ENCODE measurements at regions not wholly inside any gene's neighbourhood (a gene's known extent, or its start where the extent isn't known, plus 50 kb on each side); places are given as distances from the start of the nearest gene placed in this dataset.
"Not testable (repeated sequence)": the region's sequence is repeated elsewhere in the genome, so short reads cannot be mapped to it uniquely, and the experiment has no call there.

- no peak for TF ChIP-seq CTCF (IDR thresholded peaks at IDR 0.05; ENCODE audit: insufficient read depth, low read depth, low read length, missing control alignments)
- H3K4me3 ChIP-seq (ENCODE audit: low read depth, low read length), result no peak overlapping the region
- DNase-seq (ENCODE audit: low read depth), result no peak
These were observed 446.9 kb downstream of the PCNX1 start for GRCh38 chr14:71354142-71354541.

GRCh38 chr14:71354801-71355200 is 447.5 kb downstream of the PCNX1 start:
- TF ChIP-seq CTCF (IDR thresholded peaks at IDR 0.05; ENCODE audit: insufficient read depth, low read depth, low read length, missing control alignments), result no peak
- DNase-seq (ENCODE audit: low read depth), result no peak

GRCh38 chr14:71355324-71356201 is 448.3 kb downstream of the PCNX1 start:
- peak; percentile 64 for DNase-seq (ENCODE audit: low read depth)
- TF ChIP-seq CTCF (IDR thresholded peaks at IDR 0.05; ENCODE audit: insufficient read depth, low read depth, low read length, missing control alignments), result no peak
- H3K4me3 ChIP-seq (ENCODE audit: low read depth, low read length), result peak overlapping the region; percentile 10; the same call in 1 of the 2 replicates

More at GRCh38 chr14:71354801-71355200, 447.5 kb downstream of the PCNX1 start:
- peak overlapping the region; percentile 10 for H3K4me3 ChIP-seq (ENCODE audit: low read depth, low read length)

GRCh38 chr14:71358209-71358931 is 451.1 kb downstream of the PCNX1 start:
- no peak for TF ChIP-seq CTCF (IDR thresholded peaks at IDR 0.05; ENCODE audit: insufficient read depth, low read depth, low read length, missing control alignments)
- DNase-seq (ENCODE audit: low read depth), result peak; percentile 48

GRCh38 chr14:71358932-71359421 is 451.7 kb downstream of the PCNX1 start:
- not testable (repeated sequence) for DNase-seq (ENCODE audit: low read depth)

More at GRCh38 chr14:71358209-71358931, 451.1 kb downstream of the PCNX1 start:
- no peak overlapping the region for H3K4me3 ChIP-seq (ENCODE audit: low read depth, low read length)

GRCh38 chr14:71359823-71360222 is 452.6 kb downstream of the PCNX1 start:
- DNase-seq (ENCODE audit: low read depth), result no peak
- no peak overlapping the region for H3K4me3 ChIP-seq (ENCODE audit: low read depth, low read length)
- TF ChIP-seq CTCF (IDR thresholded peaks at IDR 0.05; ENCODE audit: insufficient read depth, low read depth, low read length, missing control alignments), result no peak

More at GRCh38 chr14:71358932-71359421, 451.7 kb downstream of the PCNX1 start:
- not testable (repeated sequence) for H3K4me3 ChIP-seq (ENCODE audit: low read depth, low read length)

- no peak for TF ChIP-seq CTCF (IDR thresholded peaks at IDR 0.05; ENCODE audit: insufficient read depth, low read depth, low read length, missing control alignments)
- no peak overlapping the region for H3K4me3 ChIP-seq (ENCODE audit: low read depth, low read length)
- no peak for DNase-seq (ENCODE audit: low read depth)
These were observed 454.1 kb downstream of the PCNX1 start for GRCh38 chr14:71361336-71361735.
